ENCODE measurements at regions not wholly inside any gene's neighbourhood (a gene's known extent, or its start where the extent isn't known, plus 50 kb on each side); places are given as distances from the start of the nearest gene placed in this dataset.

DNA sequence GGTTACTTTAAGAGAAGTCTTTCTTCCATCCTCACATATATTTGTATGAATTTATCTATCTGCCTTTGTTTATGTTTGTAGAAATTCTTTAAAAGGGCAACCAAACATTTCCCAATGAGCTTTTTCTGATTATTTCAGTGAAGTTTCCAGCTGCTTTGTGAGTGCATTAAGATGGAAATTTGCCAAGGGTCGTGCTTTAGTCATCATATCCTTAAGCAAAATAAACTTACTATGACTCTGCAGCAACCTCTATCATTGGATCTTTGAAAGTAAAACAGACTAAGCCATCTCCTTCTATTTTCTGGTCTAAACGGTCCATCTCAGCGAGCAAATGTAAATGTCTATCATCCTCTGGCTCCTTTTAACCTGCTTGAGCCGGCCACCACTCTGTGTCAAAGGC lies 489.3 kb downstream of the SOX11 start:
- Histone ChIP-seq H3K27ac (ENCODE audit: low read length in 2 of 2) (no peak overlapping the region), H3K4me2 (replicated peaks; ENCODE audit: low read depth, low read length, poor library complexity, severe bottlenecking) (no peak overlapping the region), H3K4me1 (ENCODE audit: control insufficient read depth in 2 of 2, insufficient read depth in 2 of 2, low read length in 2 of 2) (no peaks in the 10 kb centered on the region), H3K4me3 (ENCODE audit: control extremely low read depth in 1 of 5, extremely low read depth in 1 of 5, insufficient read depth in 1 of 5, low read depth in 2 of 5, low read length in 4 of 5) (no peak overlapping the region), H3K79me2 (ENCODE audit: control insufficient read depth, insufficient read depth, low read length) (no peaks in the 10 kb centered on the region), H3K9me3 (ENCODE audit: control extremely low read depth in 1 of 3, control insufficient read depth in 2 of 3, insufficient read depth in 1 of 3, low read length in 2 of 3) (no peaks in the 10 kb centered on the region), H4K20me1 (ENCODE audit: control insufficient read depth, insufficient read depth, low read length, poor library complexity, severe bottlenecking) (no peaks in the 10 kb centered on the region), H3K36me3 (replicated peaks in 1 of 2; ENCODE audit: control extremely low read depth in 1 of 2, control insufficient read depth in 1 of 2, extremely low read depth in 1 of 2, insufficient read depth in 2 of 2, low read length in 1 of 2) (no peaks in the 10 kb centered on the region), H3K27me3 (replicated peaks in 1 of 4; ENCODE audit: control extremely low read depth in 1 of 4, control insufficient read depth in 3 of 4, insufficient read depth in 4 of 4, low read length in 3 of 4) (no peaks in the 10 kb centered on the region), H2AFZ (ENCODE audit: insufficient read depth, low read depth, low read length, poor library complexity, severe bottlenecking) (no peak overlapping the region), H3K9ac (ENCODE audit: low read length) (no peak overlapping the region)
- no peaks in the 10 kb centered on the region for H3K9me3 Mint-ChIP-seq (ENCODE audit: insufficient read depth)
- H3K27me3 Mint-ChIP-seq, result peaks cover 4% of the 10 kb centered on the region
- no peaks in the 10 kb centered on the region for H3K4me1 Mint-ChIP-seq
- TF ChIP-seq, protein P1, sequence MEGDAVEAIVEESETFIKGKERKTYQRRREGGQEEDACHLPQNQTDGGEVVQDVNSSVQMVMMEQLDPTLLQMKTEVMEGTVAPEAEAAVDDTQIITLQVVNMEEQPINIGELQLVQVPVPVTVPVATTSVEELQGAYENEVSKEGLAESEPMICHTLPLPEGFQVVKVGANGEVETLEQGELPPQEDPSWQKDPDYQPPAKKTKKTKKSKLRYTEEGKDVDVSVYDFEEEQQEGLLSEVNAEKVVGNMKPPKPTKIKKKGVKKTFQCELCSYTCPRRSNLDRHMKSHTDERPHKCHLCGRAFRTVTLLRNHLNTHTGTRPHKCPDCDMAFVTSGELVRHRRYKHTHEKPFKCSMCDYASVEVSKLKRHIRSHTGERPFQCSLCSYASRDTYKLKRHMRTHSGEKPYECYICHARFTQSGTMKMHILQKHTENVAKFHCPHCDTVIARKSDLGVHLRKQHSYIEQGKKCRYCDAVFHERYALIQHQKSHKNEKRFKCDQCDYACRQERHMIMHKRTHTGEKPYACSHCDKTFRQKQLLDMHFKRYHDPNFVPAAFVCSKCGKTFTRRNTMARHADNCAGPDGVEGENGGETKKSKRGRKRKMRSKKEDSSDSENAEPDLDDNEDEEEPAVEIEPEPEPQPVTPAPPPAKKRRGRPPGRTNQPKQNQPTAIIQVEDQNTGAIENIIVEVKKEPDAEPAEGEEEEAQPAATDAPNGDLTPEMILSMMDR (IDR thresholded peaks at IDR 0.05), result no peak
- no peak for TF ChIP-seq EZH2 (IDR thresholded peaks at IDR 0.05; ENCODE audit: borderline replicate concordance, insufficient read depth, low read depth, low read length, poor library complexity, severe bottlenecking)
- ChIA-PET CTCF (no interaction called here), POLR2A (no interaction called here)
- ATAC-seq (ENCODE audit: low read depth) (no peak), DNase-seq (no peak)
- intact Hi-C loops (cut with micrococcal nuclease), result no loop called here
- no peak overlapping the region for H3K27ac Mint-ChIP-seq
- H3K4me3 Mint-ChIP-seq, result no peak overlapping the region
- 82% methylated on average over 3 of the region's 4 CpGs for WGBS (ENCODE audit: insufficient coverage)

GRCh38 chr2:6181926-6182325 lies 489.7 kb downstream of the SOX11 start:
- ChIA-PET POLR2A (no interaction called here), CTCF (no interaction called here)
- Histone ChIP-seq H2AFZ (ENCODE audit: insufficient read depth, low read depth, low read length, poor library complexity, severe bottlenecking) (no peak overlapping the region), H4K20me1 (ENCODE audit: control insufficient read depth, insufficient read depth, low read length, poor library complexity, severe bottlenecking) (no peaks in the 10 kb centered on the region), H3K27me3 (replicated peaks in 1 of 4; ENCODE audit: control extremely low read depth in 1 of 4, control insufficient read depth in 3 of 4, insufficient read depth in 4 of 4, low read length in 3 of 4) (no peaks in the 10 kb centered on the region), H3K4me1 (ENCODE audit: control insufficient read depth in 2 of 2, insufficient read depth in 2 of 2, low read length in 2 of 2) (no peaks in the 10 kb centered on the region), H3K9me3 (ENCODE audit: control extremely low read depth in 1 of 3, control insufficient read depth in 2 of 3, insufficient read depth in 1 of 3, low read length in 2 of 3) (no peaks in the 10 kb centered on the region), H3K36me3 (replicated peaks in 1 of 2; ENCODE audit: control extremely low read depth in 1 of 2, control insufficient read depth in 1 of 2, extremely low read depth in 1 of 2, insufficient read depth in 2 of 2, low read length in 1 of 2) (no peaks in the 10 kb centered on the region), H3K79me2 (ENCODE audit: control insufficient read depth, insufficient read depth, low read length) (no peaks in the 10 kb centered on the region), H3K4me2 (replicated peaks; ENCODE audit: low read depth, low read length, poor library complexity, severe bottlenecking) (no peak overlapping the region), H3K9ac (ENCODE audit: low read length) (no peak overlapping the region), H3K27ac (ENCODE audit: low read length in 2 of 2) (no peak overlapping the region), H3K4me3 (ENCODE audit: control extremely low read depth in 1 of 5, extremely low read depth in 1 of 5, insufficient read depth in 1 of 5, low read depth in 2 of 5, low read length in 4 of 5) (no peak overlapping the region)
- H3K27ac Mint-ChIP-seq, result no peak overlapping the region
- H3K4me3 Mint-ChIP-seq, result no peak overlapping the region
- no peak for TF ChIP-seq EZH2 (IDR thresholded peaks at IDR 0.05; ENCODE audit: borderline replicate concordance, insufficient read depth, low read depth, low read length, poor library complexity, severe bottlenecking)
- TF ChIP-seq, protein P1 (IDR thresholded peaks at IDR 0.05), result no peak
- peaks cover 4% of the 10 kb centered on the region for H3K27me3 Mint-ChIP-seq
- H3K4me1 Mint-ChIP-seq, result no peaks in the 10 kb centered on the region
- DNase-seq (no peak), ATAC-seq (ENCODE audit: low read depth) (no peak)
- intact Hi-C loops (cut with micrococcal nuclease), result no loop called here
- no peaks in the 10 kb centered on the region for H3K9me3 Mint-ChIP-seq (ENCODE audit: insufficient read depth)
- WGBS (ENCODE audit: insufficient coverage), result 57% methylated on average over 3 of the region's 4 CpGs

Data from B cell (primary cell).